GM12878 (cell line): ENCODE measurements at regions not wholly inside any gene's neighbourhood (a gene's known extent, or its start where the extent isn't known, plus 50 kb on each side); places are given as distances from the start of the nearest gene placed in this dataset.
"Not testable (repeated sequence)": the region's sequence is repeated elsewhere in the genome, so short reads cannot be mapped to it uniquely, and the experiment has no call there.

Source experiments
- ATAC-seq: fragments of 200-7000 bp; cut with Tn5 transposase; 3 replicates; pipeline ENCODE4 v1.9.1; 2020; ENCODE audit warnings: mild to moderate bottlenecking, moderate library complexity
- BruUV-seq: library from RNA; stranded (reverse); fragments of 400-500 nt; replicated peaks from 2 replicates; lab custom pipeline; 2021; lab: Mats Ljungman, UMichigan
- CTCF ChIA-PET: fragments of 300-600 bp; sonication (Branson Sonifier 250); formaldehyde crosslinking; extraction: SDS; loops from one replicate; lab custom pipeline; 2021; ENCODE audit warnings: inconsistent platforms; lab: Yijun Ruan, JAX
- POLR2A ChIA-PET: fragments of 350-600 bp; formaldehyde crosslinking; extraction: SDS; loops from one replicate; lab custom pipeline; 2021; ENCODE audit warnings: inconsistent platforms; lab: Charles Lee
- RAD21 ChIA-PET: fragments of 300-600 bp; sonication (Branson Sonifier 250); formaldehyde crosslinking; loops from one replicate; lab custom pipeline; 2023; ENCODE audit warnings: antibody characterized with exemption; ENCODE audit not compliant: unreplicated experiment; lab: Charles Lee
- SMC1A ChIA-PET: fragments of 300-600 bp; sonication (Branson Sonifier 250); formaldehyde crosslinking; loops from one replicate; lab custom pipeline; 2023; ENCODE audit not compliant: unreplicated experiment, uncharacterized antibody; lab: Charles Lee
- DNase-seq: peaks from one replicate; pipeline ENCODE4 v3.0.0-alpha.2; 2011; ENCODE audit warnings: low read depth, low spot score
- FAIRE-seq: peaks from 3 replicates; lab custom pipeline; 2011; peaks lifted over from hg19 to GRCh38; lab: Jason Lieb, UNC
- H2AFZ ChIP-seq: 2 replicates; pipeline ENCODE4 v1.6.0; 2011; ENCODE audit warnings: low read depth, low read length, control low read depth; ENCODE audit not compliant: control insufficient read depth
- H3K27ac ChIP-seq: 2 replicates; pipeline ENCODE4 v1.5.1; 2011; ENCODE audit warnings: control low read depth; ENCODE audit not compliant: control insufficient read depth, insufficient read depth
- H3K27me3 ChIP-seq, 2 experiments: replicated peaks in 1 of 2; 2 replicates each; pipeline versions ENCODE4 v1.6.0 to v1.6.1; 2011; ENCODE audit warnings: low read length in 1 of 2; ENCODE audit not compliant: control insufficient read depth in 2 of 2, insufficient read depth in 2 of 2
- H3K36me3 ChIP-seq, 2 experiments: 2 replicates each; pipeline ENCODE4 v1.5.1; 2011; ENCODE audit warnings: low read length in 1 of 2; ENCODE audit not compliant: control insufficient read depth in 2 of 2, insufficient read depth in 2 of 2
- H3K4me1 ChIP-seq: 2 replicates; pipeline ENCODE4 v1.6.1; 2011; ENCODE audit warnings: mild to moderate bottlenecking, low read length, moderate library complexity, mixed read lengths; ENCODE audit not compliant: control insufficient read depth, insufficient read depth
- H3K4me2 ChIP-seq: 2 replicates; pipeline ENCODE4 v1.6.0; 2011; ENCODE audit warnings: control low read depth; ENCODE audit not compliant: control insufficient read depth, insufficient read depth
- H3K4me3 ChIP-seq: fragments of 200-600 bp; sonication (generic); 2 replicates; pipeline ENCODE4 v1.5.1; 2016
- H3K79me2 ChIP-seq: 2 replicates; pipeline ENCODE4 v1.6.0; 2011; ENCODE audit warnings: low read length; ENCODE audit not compliant: control insufficient read depth, insufficient read depth
- H3K9ac ChIP-seq: 2 replicates; pipeline ENCODE4 v1.8.0; 2011; ENCODE audit warnings: low read length, control low read depth, mixed read lengths; ENCODE audit not compliant: control insufficient read depth, insufficient read depth
- H3K9me3 ChIP-seq: replicated peaks from 3 replicates; pipeline ENCODE4 v1.5.1; 2011; ENCODE audit warnings: mild to moderate bottlenecking, low read length; ENCODE audit not compliant: control insufficient read depth, insufficient read depth
- H4K20me1 ChIP-seq: 2 replicates; pipeline ENCODE4 v1.6.0; 2011; ENCODE audit not compliant: control insufficient read depth, insufficient read depth
- CREM ChIP-seq: IDR thresholded peaks from 2 replicates; pipeline ENCODE4 v1.6.1; 2014; ENCODE audit warnings: antibody characterized with exemption, low read depth
- FOS ChIP-seq: IDR thresholded peaks from 3 replicates; pipeline ENCODE4 v1.6.1; 2011; ENCODE audit warnings: borderline replicate concordance; ENCODE audit not compliant: insufficient read length; ENCODE audit errors: extremely low read depth
- KAT2A ChIP-seq: conservative IDR thresholded peaks from 2 replicates; pipeline ENCODE4 v1.6.1; 2011; ENCODE audit warnings: low read depth, low read length; ENCODE audit not compliant: control insufficient read depth
- LARP7 ChIP-seq: fragments of 450-650 bp; IDR thresholded peaks from 2 replicates; pipeline ENCODE4 v1.6.1; 2017; ENCODE audit warnings: mild to moderate bottlenecking
- MTA3 ChIP-seq: IDR thresholded peaks from 2 replicates; pipeline ENCODE4 v1.6.1; 2012; ENCODE audit warnings: low read length, inconsistent platforms, borderline replicate concordance
- POLR2A ChIP-seq: IDR thresholded peaks from 2 replicates; pipeline ENCODE4 v1.6.1; 2011; ENCODE audit warnings: low read depth, mild to moderate bottlenecking, low read length
- SREBF1 ChIP-seq: IDR thresholded peaks from 2 replicates; pipeline ENCODE4 v1.6.1; 2012; ENCODE audit warnings: mild to moderate bottlenecking, low read length
- SREBF2 ChIP-seq: IDR thresholded peaks from 2 replicates; pipeline ENCODE4 v1.6.1; 2012; ENCODE audit warnings: mild to moderate bottlenecking, low read length
- USF1 ChIP-seq: IDR thresholded peaks from 2 replicates; pipeline ENCODE4 v1.6.1; 2011; ENCODE audit warnings: borderline replicate concordance, low read depth, mild to moderate bottlenecking, moderate library complexity, mixed read lengths, low read length; ENCODE audit not compliant: insufficient read depth; ENCODE audit errors: extremely low read length
- ZNF274 ChIP-seq: IDR thresholded peaks from one replicate; pipeline ENCODE4 v1.8.0; 2011; ENCODE audit not compliant: insufficient read length, insufficient read depth
- ZZZ3 ChIP-seq: IDR thresholded peaks from 2 replicates; pipeline ENCODE4 v1.6.1; 2011; ENCODE audit warnings: low read depth; ENCODE audit not compliant: control insufficient read depth, insufficient read length
- WGBS: methylation state at CpG from one replicate; pipeline ENCODE4 v1.1.6; 2016; ENCODE audit warnings: low lambda C conversion rate; ENCODE audit not compliant: insufficient replicate concordance, insufficient coverage; ENCODE audit errors: missing lambda C conversion rate; 5-methylcytosine and 5-hydroxymethylcytosine counted together
- in situ Hi-C: fragments of 300-500 bp; cut with MboI; formaldehyde crosslinking; loops from 9 replicates; pipeline ENCODE4 v1.14.3; 2018; ENCODE audit warnings: mixed read lengths
- intact Hi-C: fragments of 100-400 bp; cut with micrococcal nuclease; formaldehyde crosslinking; loops from one replicate; pipeline ENCODE4 v1.14.2; 2022; ENCODE audit not compliant: unreplicated experiment

GRCh38 chr5:38134810-38135209 lies 123.5 kb upstream of the EGFLAM start:
- no peak for DNase-seq
- ChIA-PET CTCF (no interaction called here), SMC1A (no interaction called here), RAD21 (no interaction called here), POLR2A (no interaction called here)
- no peak overlapping the region for H3K27ac ChIP-seq
- TF ChIP-seq KAT2A, result no peak
- no peak for TF ChIP-seq LARP7
- TF ChIP-seq POLR2A, result no peak
- TF ChIP-seq FOS, result no peak
- no peak for TF ChIP-seq USF1
- TF ChIP-seq ZZZ3, result no peak
- TF ChIP-seq SREBF1, result no peak
- no peak for TF ChIP-seq MTA3
- TF ChIP-seq SREBF2, result no peak
- no peak for TF ChIP-seq CREM
- no peak for TF ChIP-seq ZNF274
- FAIRE-seq, result no peak
- no peaks in the 10 kb centered on the region for H4K20me1 ChIP-seq
- no peak overlapping the region for H3K4me2 ChIP-seq
- no peak overlapping the region for H2AFZ ChIP-seq
- BruUV-seq, result no TSS peak
- ATAC-seq, result no peak
- 63% methylated on average over 18 of the region's 19 CpGs for WGBS
- H3K9me3 ChIP-seq, result no peaks in the 10 kb centered on the region
- no peak overlapping the region for H3K9ac ChIP-seq
- in situ Hi-C loops (no loop called here), intact Hi-C loops (no loop called here)
- H3K4me3 ChIP-seq, result no peak overlapping the region
- no peaks in the 10 kb centered on the region for H3K79me2 ChIP-seq
- H3K4me1 ChIP-seq, result no peaks in the 10 kb centered on the region
- no peaks in the 10 kb centered on the region for H3K36me3 ChIP-seq
- H3K27me3 ChIP-seq, result no peaks in the 10 kb centered on the region

DNA sequence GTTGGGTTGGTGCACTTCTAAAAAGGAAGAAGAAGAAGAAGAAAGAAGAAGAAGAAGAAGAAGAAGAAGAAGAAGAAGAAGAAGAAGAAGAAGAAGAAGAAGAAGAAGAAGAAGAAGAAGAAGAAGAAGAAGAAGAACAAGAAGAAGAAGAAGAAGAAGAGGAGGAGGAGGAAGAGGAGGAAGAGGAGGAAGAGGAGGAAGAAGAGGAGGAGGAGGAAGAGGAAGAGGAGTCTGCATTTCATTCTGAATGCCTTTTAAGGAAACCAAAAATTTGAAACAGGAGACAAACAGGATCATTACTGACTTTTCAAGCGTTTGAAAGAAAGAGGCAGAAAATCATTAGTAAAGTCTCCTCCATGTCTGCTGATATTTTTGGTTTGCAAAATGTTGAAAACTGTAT lies 124.1 kb upstream of the EGFLAM start:
- H3K4me1 ChIP-seq, H3K27ac ChIP-seq, SMC1A ChIA-PET, FAIRE-seq, DNase-seq, H3K36me3 ChIP-seq, intact Hi-C loops, POLR2A ChIA-PET, H4K20me1 ChIP-seq, H2AFZ ChIP-seq, ATAC-seq, H3K27me3 ChIP-seq, H3K4me3 ChIP-seq, BruUV-seq, H3K9ac ChIP-seq, RAD21 ChIA-PET, CTCF ChIA-PET, H3K79me2 ChIP-seq, in situ Hi-C loops, H3K4me2 ChIP-seq, H3K9me3 ChIP-seq: not testable (repeated sequence)
- WGBS, result 15% methylated on average over 1 of the region's 1 CpG
